Esophagus muscularis mucosa (tissue), 3 donors: ENCODE measurements at regions not wholly inside any gene's neighbourhood (a gene's known extent, or its start where the extent isn't known, plus 50 kb on each side); places are given as distances from the start of the nearest gene placed in this dataset.

Source experiments
- POLR2A ChIP-seq: fragments of 450-650 bp; IDR thresholded peaks from one replicate; pipeline ENCODE4 v1.6.1; 2017; ENCODE audit warnings: antibody characterized with exemption, moderate library complexity, mild to moderate bottlenecking, low read depth
- POLR2AphosphoS5 ChIP-seq, 2 donors: sonication (generic); formaldehyde crosslinking; IDR thresholded peaks; one replicate each; pipeline ENCODE4 v1.6.1; 2017; ENCODE audit warnings: antibody characterized with exemption in 2 of 2
- TF ChIP-seq, protein P1 (sequence below), 3 experiments: fragments of 200-600 bp in 2 of 3; fragments of 450-650 bp in 1 of 3; sonication (generic) in 2 of 3; IDR thresholded peaks; one replicate each; pipeline ENCODE4 v1.5.1; 2017 to 2019; ENCODE audit warnings: antibody characterized with exemption in 3 of 3, mild to moderate bottlenecking in 2 of 3, moderate library complexity in 1 of 3

GRCh38 chrY:7377091-7377490, 465.5 kb upstream of the AMELY start:
- TF ChIP-seq POLR2AphosphoS5 (IDR thresholded peaks at IDR 0.05) (no peak), POLR2A (no peak)
- TF ChIP-seq, protein P1, sequence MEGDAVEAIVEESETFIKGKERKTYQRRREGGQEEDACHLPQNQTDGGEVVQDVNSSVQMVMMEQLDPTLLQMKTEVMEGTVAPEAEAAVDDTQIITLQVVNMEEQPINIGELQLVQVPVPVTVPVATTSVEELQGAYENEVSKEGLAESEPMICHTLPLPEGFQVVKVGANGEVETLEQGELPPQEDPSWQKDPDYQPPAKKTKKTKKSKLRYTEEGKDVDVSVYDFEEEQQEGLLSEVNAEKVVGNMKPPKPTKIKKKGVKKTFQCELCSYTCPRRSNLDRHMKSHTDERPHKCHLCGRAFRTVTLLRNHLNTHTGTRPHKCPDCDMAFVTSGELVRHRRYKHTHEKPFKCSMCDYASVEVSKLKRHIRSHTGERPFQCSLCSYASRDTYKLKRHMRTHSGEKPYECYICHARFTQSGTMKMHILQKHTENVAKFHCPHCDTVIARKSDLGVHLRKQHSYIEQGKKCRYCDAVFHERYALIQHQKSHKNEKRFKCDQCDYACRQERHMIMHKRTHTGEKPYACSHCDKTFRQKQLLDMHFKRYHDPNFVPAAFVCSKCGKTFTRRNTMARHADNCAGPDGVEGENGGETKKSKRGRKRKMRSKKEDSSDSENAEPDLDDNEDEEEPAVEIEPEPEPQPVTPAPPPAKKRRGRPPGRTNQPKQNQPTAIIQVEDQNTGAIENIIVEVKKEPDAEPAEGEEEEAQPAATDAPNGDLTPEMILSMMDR (IDR thresholded peaks at IDR 0.05) = no peak
